GM19468 (cell line): ENCODE measurements at regions not wholly inside any gene's neighbourhood (a gene's known extent, or its start where the extent isn't known, plus 50 kb on each side); places are given as distances from the start of the nearest gene placed in this dataset.
A peak's percentile ranks its signal among the peaks of the same experiment; 100 is the strongest.
"Not testable (repeated sequence)": the region's sequence is repeated elsewhere in the genome, so short reads cannot be mapped to it uniquely, and the experiment has no call there.

Source experiments
- ATAC-seq: cut with Tn5 transposase; IDR thresholded peaks from one replicate; pipeline ENCODE4 v1.9.1; 2021; ENCODE audit warnings: mild to moderate bottlenecking, moderate library complexity, moderate number of reproducible peaks; ENCODE audit not compliant: unreplicated experiment; ENCODE audit errors: extremely low read depth

- ATAC-seq: no peak
Measured at GRCh38 chr6:16837217-16837972, 76.1 kb upstream of the ATXN1 start.

- ATAC-seq: peak; percentile 56
Measured at GRCh38 chr6:16836144-16836981, 75.1 kb upstream of the ATXN1 start.

GRCh38 chr6:16834242-16834641 is 73.0 kb upstream of the ATXN1 start:
- ATAC-seq: no peak

- no peak for ATAC-seq
Measured at GRCh38 chr6:16832721-16833120, 71.5 kb upstream of the ATXN1 start.

- no peak for ATAC-seq
Measured at GRCh38 chr6:16832043-16832567, 70.8 kb upstream of the ATXN1 start.

- no peak for ATAC-seq
Measured at GRCh38 chr6:16831136-16831535, 69.9 kb upstream of the ATXN1 start.

- ATAC-seq: no peak
Measured at GRCh38 chr6:16828058-16828457, 66.8 kb upstream of the ATXN1 start.

- no peak for ATAC-seq
Measured at GRCh38 chr6:16827627-16828026, 66.4 kb upstream of the ATXN1 start.

- no peak for ATAC-seq
Measured at GRCh38 chr6:16825784-16826183, 64.5 kb upstream of the ATXN1 start.

- no peak for ATAC-seq
Measured at GRCh38 chr6:16824845-16825685, 63.8 kb upstream of the ATXN1 start.

- no peak for ATAC-seq
Measured at GRCh38 chr6:16823718-16824352, 62.6 kb upstream of the ATXN1 start.

GRCh38 chr6:16822975-16823717 is 61.9 kb upstream of the ATXN1 start:
- ATAC-seq: no peak

GRCh38 chr6:16822529-16822928 is 61.3 kb upstream of the ATXN1 start:
- ATAC-seq: no peak

GRCh38 chr6:16821834-16822264 is 60.6 kb upstream of the ATXN1 start:
- no peak for ATAC-seq

GRCh38 chr6:16820262-16820661 is 59.0 kb upstream of the ATXN1 start:
- not testable (repeated sequence) for ATAC-seq

GRCh38 chr6:16819752-16820151 is 58.5 kb upstream of the ATXN1 start:
- no peak for ATAC-seq

GRCh38 chr6:16818992-16819626 is 57.8 kb upstream of the ATXN1 start:
- no peak for ATAC-seq

GRCh38 chr6:16817594-16817993 is 56.3 kb upstream of the ATXN1 start:
- ATAC-seq: no peak

GRCh38 chr6:16816891-16817290 is 55.6 kb upstream of the ATXN1 start:
- no peak for ATAC-seq
